Kidney tubule cell (primary cell): ENCODE measurements at regions not wholly inside any gene's neighbourhood (a gene's known extent, or its start where the extent isn't known, plus 50 kb on each side); places are given as distances from the start of the nearest gene placed in this dataset.
"Not testable (repeated sequence)": the region's sequence is repeated elsewhere in the genome, so short reads cannot be mapped to it uniquely, and the experiment has no call there.

Source experiments
- DNase-seq: peaks from one replicate; pipeline ENCODE4 v3.0.0-alpha.2; 2018; ENCODE audit warnings: low spot score

- DNase-seq, result no peak
Observed at GRCh38 chr20:12815778-12816408, 192.9 kb upstream of the SPTLC3 start.

- no peak for DNase-seq
Observed at GRCh38 chr20:12821249-12821648, 187.5 kb upstream of the SPTLC3 start.

DNA sequence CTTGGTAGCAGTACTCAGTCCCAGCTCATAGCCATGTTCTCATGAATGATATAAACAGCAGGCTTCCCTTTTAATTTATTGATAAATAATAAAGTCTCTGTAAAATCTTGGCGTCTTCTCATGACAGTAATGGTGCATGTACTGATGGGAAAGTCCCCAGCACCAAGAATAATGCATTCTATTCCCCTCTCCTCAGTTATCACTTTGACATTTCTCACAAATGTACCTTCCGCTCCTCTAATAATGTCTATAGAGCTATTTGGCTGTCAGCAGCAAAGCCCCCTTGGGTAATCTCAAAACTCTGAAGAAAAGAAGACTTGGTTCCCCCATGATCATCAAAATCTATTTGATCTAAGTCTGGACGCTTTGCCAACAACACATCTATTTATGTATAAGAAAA, 185.0 kb upstream of the SPTLC3 start:
- no peak for DNase-seq

GRCh38 chr20:12824328-12825225, 184.2 kb upstream of the SPTLC3 start:
- no peak for DNase-seq

DNA sequence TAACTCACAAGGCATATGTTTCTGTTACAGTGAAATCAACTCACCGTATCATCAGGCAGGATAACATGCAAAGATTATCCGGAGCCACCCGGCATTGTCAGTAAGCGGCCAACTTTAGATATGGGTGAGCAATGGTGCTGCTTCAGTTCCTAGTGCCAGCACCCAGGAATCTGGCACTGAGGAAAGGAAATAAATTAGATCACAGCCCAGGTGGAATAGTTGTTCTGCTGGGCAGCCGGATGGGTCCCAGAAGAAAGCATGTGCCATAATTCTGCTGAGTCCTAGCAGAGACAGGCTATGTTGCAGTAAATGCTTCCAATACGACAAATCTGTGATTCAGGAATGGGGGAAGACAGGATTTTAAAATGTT, 183.6 kb upstream of the SPTLC3 start:
- DNase-seq, result no peak

GRCh38 chr20:12827816-12828385, 180.9 kb upstream of the SPTLC3 start:
- peak; percentile 36 for DNase-seq

DNA sequence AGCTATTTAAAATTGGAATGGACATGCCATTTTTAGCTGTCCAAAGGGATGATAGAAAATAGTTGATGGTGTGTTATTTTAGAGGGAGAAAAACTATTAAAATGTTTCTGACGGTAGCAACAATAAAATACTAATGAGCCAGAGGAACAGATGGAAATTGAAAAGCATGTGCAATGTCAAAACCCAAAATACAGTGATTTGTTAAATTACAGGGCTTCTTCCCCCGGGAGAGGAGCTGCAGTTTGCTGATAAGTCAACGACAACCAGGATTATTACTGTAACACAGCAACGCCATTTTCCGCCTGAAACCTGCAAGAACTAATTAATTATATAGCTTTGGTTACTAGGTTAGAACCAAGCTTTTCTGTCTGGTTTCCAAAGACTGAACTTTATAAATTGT, 179.6 kb upstream of the SPTLC3 start:
- DNase-seq, result no peak

- no peak for DNase-seq
Observed at GRCh38 chr20:12833861-12834260, 174.9 kb upstream of the SPTLC3 start.

GRCh38 chr20:12835999-12836398, 172.8 kb upstream of the SPTLC3 start:
- no peak for DNase-seq

GRCh38 chr20:12837646-12838045, 171.1 kb upstream of the SPTLC3 start:
- peak; percentile 3 for DNase-seq

DNA sequence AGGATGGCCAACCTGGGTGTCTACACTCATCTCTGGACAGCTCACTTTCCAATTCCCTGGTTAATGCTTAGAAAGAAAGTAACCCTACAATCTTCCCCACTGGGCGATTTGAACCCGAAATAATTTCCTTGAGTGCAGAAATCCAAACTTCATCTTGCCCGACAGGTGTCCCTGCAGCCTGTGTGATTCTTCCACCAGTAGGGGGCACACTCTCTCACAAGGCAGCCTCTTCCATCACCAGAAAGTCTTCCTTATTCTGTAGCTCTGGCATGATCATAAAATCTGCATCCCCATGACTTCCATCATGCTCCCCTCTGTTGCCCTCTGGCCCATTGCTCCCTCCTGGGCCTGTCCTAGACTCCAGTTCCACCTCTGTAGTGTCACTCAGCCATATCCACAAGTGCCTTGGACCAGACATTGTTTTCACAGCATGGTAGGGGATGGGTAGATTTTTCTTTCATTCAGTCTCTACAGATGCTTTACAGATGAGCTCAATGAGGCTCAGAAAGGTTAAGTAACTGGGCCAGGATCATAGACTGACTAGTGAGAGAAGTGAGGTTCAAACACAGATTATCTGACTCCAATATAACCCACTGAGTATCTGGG, 170.4 kb upstream of the SPTLC3 start:
- no peak for DNase-seq

DNA sequence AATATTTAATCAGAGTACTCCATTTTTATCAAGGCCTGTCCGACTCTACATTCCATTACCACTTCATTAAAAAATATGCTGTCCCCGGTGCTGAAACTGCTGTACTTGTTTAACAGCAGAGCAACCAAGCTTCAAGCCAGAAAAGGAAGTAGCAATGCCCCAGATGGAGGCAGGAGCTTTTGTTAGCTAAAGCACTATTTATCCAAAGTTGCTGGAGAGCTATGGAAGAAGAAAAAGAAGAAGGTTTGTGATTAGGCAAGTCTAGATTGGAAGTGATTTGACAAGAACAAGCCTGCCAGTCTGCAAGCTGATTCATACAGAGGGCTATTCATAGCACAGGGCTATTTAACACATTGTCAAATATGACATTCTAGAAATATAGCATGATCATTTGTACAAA, 160.9 kb upstream of the SPTLC3 start:
- peak; percentile 10 for DNase-seq

DNA sequence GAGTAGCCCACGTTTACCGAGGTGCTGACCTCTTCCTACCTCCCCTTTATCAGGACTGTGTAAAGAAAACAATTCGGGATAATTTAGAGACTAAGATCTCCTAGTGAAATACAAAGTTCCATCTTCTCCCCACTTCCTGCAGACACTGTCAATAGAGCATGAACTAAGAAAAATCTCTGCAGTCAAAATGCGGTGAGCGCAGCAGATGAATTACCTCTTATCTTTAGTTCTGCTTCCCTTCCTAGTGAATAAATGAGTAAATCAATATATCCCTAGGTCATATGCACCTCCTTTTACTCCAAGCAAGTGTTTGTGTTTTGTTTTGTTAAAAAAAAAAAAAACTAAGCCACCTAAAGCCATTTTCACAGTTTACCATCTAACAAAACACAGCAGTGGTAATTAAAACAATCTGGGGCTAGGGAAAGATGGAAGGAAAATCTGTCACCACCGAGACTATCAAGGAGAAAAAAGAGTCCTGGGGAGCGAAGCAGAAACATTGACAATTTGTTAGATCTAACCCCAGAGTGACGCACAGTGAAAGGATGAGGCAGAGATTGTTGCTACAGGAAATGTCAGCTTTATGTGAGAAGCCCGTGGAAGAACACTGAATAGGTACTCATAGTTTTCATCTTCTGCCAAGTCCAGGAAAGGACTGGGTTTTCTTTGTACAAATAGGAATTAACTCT, 159.4 kb upstream of the SPTLC3 start:
- no peak for DNase-seq

- DNase-seq, result not testable (repeated sequence)
Observed at GRCh38 chr20:12857643-12858042, 151.1 kb upstream of the SPTLC3 start.

DNA sequence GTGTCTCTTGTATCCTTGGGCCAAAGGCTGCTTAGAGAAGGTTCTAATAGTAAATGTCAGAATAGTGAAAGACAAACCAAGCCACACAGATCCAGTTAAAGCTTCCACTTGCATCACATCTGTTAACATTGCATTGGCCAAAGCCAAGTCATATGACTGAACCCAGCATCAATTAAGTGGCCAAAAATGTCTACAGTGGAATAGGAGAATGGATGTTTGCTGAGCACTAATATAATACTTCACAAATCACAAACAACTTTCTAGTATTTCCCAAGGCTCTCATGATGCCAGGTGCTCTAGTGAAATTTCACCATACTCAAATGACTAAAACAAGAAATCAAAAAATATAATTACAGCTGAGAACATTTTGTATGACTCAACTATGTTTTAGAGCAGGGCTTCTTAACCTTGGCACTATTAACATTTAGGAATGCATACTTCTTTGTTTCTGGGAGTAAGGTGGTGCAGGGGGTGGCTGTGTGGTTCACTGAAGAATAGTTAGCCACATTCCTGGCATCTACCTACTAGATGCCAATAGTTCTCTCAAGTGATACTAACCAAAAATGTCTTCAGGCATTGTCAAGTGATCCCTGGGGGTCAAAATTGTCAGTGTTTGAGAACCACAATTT, 148.0 kb upstream of the SPTLC3 start:
- DNase-seq, result peak; percentile 2

- no peak for DNase-seq
Observed at GRCh38 chr20:12869669-12870068, 139.1 kb upstream of the SPTLC3 start.

- no peak for DNase-seq
Observed at GRCh38 chr20:12870588-12870987, 138.2 kb upstream of the SPTLC3 start.

DNA sequence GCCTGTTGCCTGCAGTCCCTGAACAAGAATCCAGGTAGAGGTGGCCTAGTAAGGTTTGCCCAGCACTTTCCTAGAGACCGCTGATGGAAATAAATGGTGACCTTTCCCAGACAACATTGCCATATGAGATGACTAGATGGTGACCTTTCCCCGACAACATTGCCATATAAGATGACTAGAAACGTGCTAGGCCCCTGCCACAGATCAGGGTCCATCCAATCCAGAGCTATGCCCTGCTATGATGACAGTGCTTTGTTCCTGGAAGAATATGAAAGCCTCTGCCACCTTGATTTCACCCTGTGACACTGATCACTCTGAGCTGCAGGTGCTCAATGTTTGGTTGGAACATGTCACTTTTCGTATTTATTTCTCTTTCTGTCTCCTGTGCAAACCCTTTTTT, 133.8 kb upstream of the SPTLC3 start:
- DNase-seq, result no peak

DNA sequence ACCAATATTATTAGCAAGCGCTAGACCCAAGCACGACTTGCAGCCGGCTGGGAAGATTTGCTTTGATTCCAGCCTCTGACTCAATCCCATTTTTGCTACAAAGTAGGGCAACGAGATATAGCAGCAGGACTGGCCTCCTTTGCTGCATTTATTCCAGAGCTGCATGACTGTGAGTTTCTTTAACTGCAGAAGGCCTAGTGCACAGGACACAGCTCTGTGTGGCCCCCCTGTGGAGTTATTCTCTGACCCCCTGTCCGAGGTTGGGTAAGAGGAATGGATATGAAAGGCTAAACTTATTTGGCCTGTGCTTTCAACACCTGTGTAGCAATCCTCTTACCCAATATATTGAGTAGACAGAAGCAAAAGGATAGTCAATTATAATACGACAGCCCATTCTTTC, 133.3 kb upstream of the SPTLC3 start:
- no peak for DNase-seq

GRCh38 chr20:12882832-12883506, 125.8 kb upstream of the SPTLC3 start:
- DNase-seq, result peak; percentile 38

- DNase-seq, result no peak
Observed at GRCh38 chr20:12883507-12883885, 125.3 kb upstream of the SPTLC3 start.
